ENCODE measurements at regions not wholly inside any gene's neighbourhood (a gene's known extent, or its start where the extent isn't known, plus 50 kb on each side); places are given as distances from the start of the nearest gene placed in this dataset.

DNA sequence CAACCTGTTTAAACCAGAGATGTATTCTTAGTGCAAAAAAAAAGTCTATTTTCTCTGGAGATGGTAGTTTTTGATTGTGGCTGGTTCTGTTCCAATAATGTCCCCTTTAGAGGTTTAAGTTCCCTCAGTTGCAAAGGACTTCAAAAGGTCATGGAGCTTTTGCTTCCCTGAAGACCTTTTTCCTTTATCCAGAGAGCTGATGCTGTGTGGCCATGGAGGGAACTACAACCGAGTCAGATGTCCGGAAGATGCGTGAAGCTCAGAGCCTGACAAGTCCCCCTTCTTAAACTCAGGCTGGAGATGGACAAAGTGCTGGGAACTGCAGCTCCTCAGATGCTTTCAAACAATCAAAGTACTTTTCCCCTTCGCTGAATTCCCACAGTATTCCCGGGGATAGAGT lies 176.1 kb downstream of the TMEM18 start:
- TF ChIP-seq, protein P1, sequence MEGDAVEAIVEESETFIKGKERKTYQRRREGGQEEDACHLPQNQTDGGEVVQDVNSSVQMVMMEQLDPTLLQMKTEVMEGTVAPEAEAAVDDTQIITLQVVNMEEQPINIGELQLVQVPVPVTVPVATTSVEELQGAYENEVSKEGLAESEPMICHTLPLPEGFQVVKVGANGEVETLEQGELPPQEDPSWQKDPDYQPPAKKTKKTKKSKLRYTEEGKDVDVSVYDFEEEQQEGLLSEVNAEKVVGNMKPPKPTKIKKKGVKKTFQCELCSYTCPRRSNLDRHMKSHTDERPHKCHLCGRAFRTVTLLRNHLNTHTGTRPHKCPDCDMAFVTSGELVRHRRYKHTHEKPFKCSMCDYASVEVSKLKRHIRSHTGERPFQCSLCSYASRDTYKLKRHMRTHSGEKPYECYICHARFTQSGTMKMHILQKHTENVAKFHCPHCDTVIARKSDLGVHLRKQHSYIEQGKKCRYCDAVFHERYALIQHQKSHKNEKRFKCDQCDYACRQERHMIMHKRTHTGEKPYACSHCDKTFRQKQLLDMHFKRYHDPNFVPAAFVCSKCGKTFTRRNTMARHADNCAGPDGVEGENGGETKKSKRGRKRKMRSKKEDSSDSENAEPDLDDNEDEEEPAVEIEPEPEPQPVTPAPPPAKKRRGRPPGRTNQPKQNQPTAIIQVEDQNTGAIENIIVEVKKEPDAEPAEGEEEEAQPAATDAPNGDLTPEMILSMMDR (IDR thresholded peaks at IDR 0.05), result no peak
- no peak for TF ChIP-seq POLR2A (IDR thresholded peaks at IDR 0.05)
- no peak for TF ChIP-seq POLR2AphosphoS5 (IDR thresholded peaks at IDR 0.05)
- no peak for TF ChIP-seq EP300 (IDR thresholded peaks at IDR 0.05)

Measured in sigmoid colon (tissue), 4 donors.